MM.1S (cell line): ENCODE measurements at regions not wholly inside any gene's neighbourhood (a gene's known extent, or its start where the extent isn't known, plus 50 kb on each side); places are given as distances from the start of the nearest gene placed in this dataset.

Source experiments
- DNase-seq: peaks from one replicate; pipeline ENCODE4 v3.0.0-alpha.2; 2015
- H2AFZ ChIP-seq: fragments of 300-600 bp; sonication (generic); 2 replicates; pipeline ENCODE4 v1.6.0; 2016; ENCODE audit warnings: antibody characterized with exemption, low read length
- H3F3A ChIP-seq: fragments of 300-600 bp; sonication (generic); 2 replicates; pipeline ENCODE4 v1.6.1; 2016; ENCODE audit warnings: mild to moderate bottlenecking, antibody characterized with exemption, low read length, moderate library complexity, mixed read lengths; ENCODE audit not compliant: insufficient read depth
- H3K27ac ChIP-seq: fragments of 300-600 bp; sonication (generic); 2 replicates; pipeline ENCODE4 v1.5.1; 2016; ENCODE audit warnings: mild to moderate bottlenecking, low read length
- H3K27me3 ChIP-seq: fragments of 300-600 bp; sonication (generic); replicated peaks from 2 replicates; pipeline ENCODE4 v1.6.0; 2016; ENCODE audit warnings: low read length; ENCODE audit not compliant: insufficient read depth
- H3K36me3 ChIP-seq: fragments of 300-600 bp; sonication (generic); replicated peaks from 2 replicates; pipeline ENCODE4 v1.6.1; 2016; ENCODE audit warnings: mild to moderate bottlenecking, low read length, mixed read lengths; ENCODE audit not compliant: insufficient read depth
- H3K4me1 ChIP-seq: fragments of 300-600 bp; sonication (generic); 2 replicates; pipeline ENCODE4 v1.6.1; 2016; ENCODE audit warnings: low read length, mixed read lengths
- H3K4me2 ChIP-seq: fragments of 300-600 bp; sonication (generic); 2 replicates; pipeline ENCODE4 v1.6.0; 2016; ENCODE audit warnings: low read depth, low read length
- H3K4me3 ChIP-seq: fragments of 300-600 bp; sonication (generic); 2 replicates; pipeline ENCODE4 v1.5.1; 2016; ENCODE audit warnings: low read length, mixed read lengths
- H3K79me2 ChIP-seq: fragments of 300-600 bp; sonication (generic); 2 replicates; pipeline ENCODE4 v1.6.1; 2016; ENCODE audit warnings: mixed run types, low read length, mixed read lengths
- H3K9ac ChIP-seq: fragments of 300-600 bp; sonication (generic); 2 replicates; pipeline ENCODE4 v1.6.1; 2016; ENCODE audit warnings: low read length, mixed read lengths
- H3K9me2 ChIP-seq: fragments of 300-600 bp; sonication (generic); replicated peaks from 2 replicates; pipeline ENCODE4 v1.6.1; 2016; ENCODE audit warnings: mild to moderate bottlenecking, low read length, mixed read lengths; ENCODE audit not compliant: insufficient read depth
- H3K9me3 ChIP-seq: fragments of 300-600 bp; sonication (generic); replicated peaks from 2 replicates; pipeline ENCODE4 v1.6.1; 2016; ENCODE audit warnings: mild to moderate bottlenecking, low read length, mixed read lengths; ENCODE audit not compliant: insufficient read depth
- H4K20me1 ChIP-seq: fragments of 300-600 bp; sonication (generic); 2 replicates; pipeline ENCODE4 v1.6.1; 2016; ENCODE audit warnings: mild to moderate bottlenecking, low read length, moderate library complexity, mixed read lengths; ENCODE audit not compliant: insufficient read depth
- EZH2 ChIP-seq: fragments of 300-600 bp; sonication (generic); optimal IDR thresholded peaks from 2 replicates; pipeline ENCODE3; 2017; ENCODE audit warnings: low read depth, mild to moderate bottlenecking, antibody characterized with exemption, low read length, mixed read lengths
- EZH2phosphoT487 ChIP-seq: fragments of 300-600 bp; sonication (generic); IDR thresholded peaks from 2 replicates; pipeline ENCODE4 v1.6.1; 2018; ENCODE audit warnings: antibody characterized with exemption, low read length
- TF ChIP-seq, protein P1 (sequence below): fragments of 300-600 bp; sonication (generic); IDR thresholded peaks from 2 replicates; pipeline ENCODE4 v1.5.1; 2016; ENCODE audit warnings: antibody characterized with exemption, low read length, mixed read lengths

DNA sequence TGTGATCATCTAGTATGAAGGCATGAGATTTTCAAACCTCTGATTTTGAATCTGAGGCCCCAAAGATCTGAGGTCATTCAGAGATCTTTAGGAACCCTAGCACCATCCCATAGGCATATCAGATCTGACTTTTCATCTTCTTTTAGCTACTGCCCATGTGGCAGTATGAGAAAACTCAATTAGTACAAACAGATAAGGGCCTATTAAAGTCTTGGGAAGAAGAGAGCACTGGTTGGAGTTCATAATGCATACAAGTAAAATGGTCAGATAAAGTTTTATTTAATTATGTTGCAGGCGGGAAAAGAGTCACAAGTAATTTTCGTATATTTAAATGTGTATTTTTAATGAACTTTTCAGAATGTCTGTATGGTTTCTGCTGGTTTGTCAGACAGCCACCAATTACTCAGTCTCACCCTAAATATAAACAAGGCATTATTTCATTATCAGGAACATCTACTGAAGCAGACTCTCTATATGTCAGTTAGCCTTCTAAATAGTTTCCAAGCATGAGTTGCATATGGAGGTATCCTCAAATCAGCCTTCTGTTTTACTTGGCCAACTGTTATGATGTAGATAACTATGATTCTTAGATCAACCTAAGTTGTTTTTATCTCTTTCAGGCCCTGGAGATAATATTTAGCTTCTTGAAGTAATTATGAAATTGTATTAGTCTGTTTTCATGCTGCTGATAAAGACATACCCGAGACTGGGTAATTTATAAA, 340.3 kb upstream of the TBC1D5 start:
- TF ChIP-seq, protein P1, sequence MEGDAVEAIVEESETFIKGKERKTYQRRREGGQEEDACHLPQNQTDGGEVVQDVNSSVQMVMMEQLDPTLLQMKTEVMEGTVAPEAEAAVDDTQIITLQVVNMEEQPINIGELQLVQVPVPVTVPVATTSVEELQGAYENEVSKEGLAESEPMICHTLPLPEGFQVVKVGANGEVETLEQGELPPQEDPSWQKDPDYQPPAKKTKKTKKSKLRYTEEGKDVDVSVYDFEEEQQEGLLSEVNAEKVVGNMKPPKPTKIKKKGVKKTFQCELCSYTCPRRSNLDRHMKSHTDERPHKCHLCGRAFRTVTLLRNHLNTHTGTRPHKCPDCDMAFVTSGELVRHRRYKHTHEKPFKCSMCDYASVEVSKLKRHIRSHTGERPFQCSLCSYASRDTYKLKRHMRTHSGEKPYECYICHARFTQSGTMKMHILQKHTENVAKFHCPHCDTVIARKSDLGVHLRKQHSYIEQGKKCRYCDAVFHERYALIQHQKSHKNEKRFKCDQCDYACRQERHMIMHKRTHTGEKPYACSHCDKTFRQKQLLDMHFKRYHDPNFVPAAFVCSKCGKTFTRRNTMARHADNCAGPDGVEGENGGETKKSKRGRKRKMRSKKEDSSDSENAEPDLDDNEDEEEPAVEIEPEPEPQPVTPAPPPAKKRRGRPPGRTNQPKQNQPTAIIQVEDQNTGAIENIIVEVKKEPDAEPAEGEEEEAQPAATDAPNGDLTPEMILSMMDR = no peak
- no peak for TF ChIP-seq EZH2phosphoT487
- TF ChIP-seq EZH2 = no peak
- no peak overlapping the region for H3K4me2 ChIP-seq
- H3K9me2 ChIP-seq = no peaks in the 10 kb centered on the region
- H3K4me1 ChIP-seq = peaks cover 2% of the 10 kb centered on the region; the same call in 1 of the 2 replicates
- H3K4me3 ChIP-seq = no peak overlapping the region
- no peaks in the 10 kb centered on the region for H3K27me3 ChIP-seq
- no peaks in the 10 kb centered on the region for H4K20me1 ChIP-seq
- H3K79me2 ChIP-seq = no peaks in the 10 kb centered on the region
- H3K9ac ChIP-seq = no peak overlapping the region
- H3K9me3 ChIP-seq = no peaks in the 10 kb centered on the region
- no peaks in the 10 kb centered on the region for H3K36me3 ChIP-seq
- H2AFZ ChIP-seq = no peak overlapping the region
- no peak overlapping the region for H3K27ac ChIP-seq
- H3F3A ChIP-seq = peaks cover 2% of the 10 kb centered on the region; the same call in 1 of the 2 replicates
- no peak for DNase-seq

DNA sequence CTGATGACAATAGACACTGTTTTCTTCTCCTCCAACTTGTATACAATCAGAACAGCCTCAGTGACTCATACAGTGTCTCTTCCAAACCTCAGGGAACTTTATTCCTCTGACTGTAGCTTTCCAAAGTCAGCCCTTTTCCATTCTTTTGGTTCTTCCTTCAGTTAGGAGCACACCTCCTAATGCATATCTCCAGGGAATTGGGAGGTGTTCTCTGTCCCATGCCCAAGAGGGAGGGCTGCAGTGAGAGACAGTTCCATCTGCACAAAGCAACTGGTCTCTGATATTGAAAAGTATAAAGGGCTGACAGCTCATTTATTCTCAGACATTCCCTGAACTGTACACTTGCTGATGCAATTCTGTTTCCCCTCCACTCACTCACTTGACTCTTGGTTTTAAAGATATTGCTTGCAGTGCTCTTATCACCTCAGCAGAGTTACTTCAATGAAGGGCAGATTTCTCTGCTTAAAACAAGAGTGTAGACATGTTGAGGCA, 337.8 kb upstream of the TBC1D5 start:
- no peak overlapping the region for H2AFZ ChIP-seq
- H3K9ac ChIP-seq = no peak overlapping the region
- no peaks in the 10 kb centered on the region for H3K36me3 ChIP-seq
- no peaks in the 10 kb centered on the region for H3K9me2 ChIP-seq
- H3K4me2 ChIP-seq = no peak overlapping the region
- H3K27ac ChIP-seq = no peak overlapping the region
- H3K27me3 ChIP-seq = no peaks in the 10 kb centered on the region
- no peak for TF ChIP-seq EZH2
- TF ChIP-seq, protein P1 = no peak
- no peak for TF ChIP-seq EZH2phosphoT487
- no peaks in the 10 kb centered on the region for H3K79me2 ChIP-seq
- no peaks in the 10 kb centered on the region for H3F3A ChIP-seq
- H3K4me3 ChIP-seq = no peak overlapping the region
- DNase-seq = no peak
- H4K20me1 ChIP-seq = no peaks in the 10 kb centered on the region
- H3K9me3 ChIP-seq = no peaks in the 10 kb centered on the region
- H3K4me1 ChIP-seq = no peaks in the 10 kb centered on the region

DNA sequence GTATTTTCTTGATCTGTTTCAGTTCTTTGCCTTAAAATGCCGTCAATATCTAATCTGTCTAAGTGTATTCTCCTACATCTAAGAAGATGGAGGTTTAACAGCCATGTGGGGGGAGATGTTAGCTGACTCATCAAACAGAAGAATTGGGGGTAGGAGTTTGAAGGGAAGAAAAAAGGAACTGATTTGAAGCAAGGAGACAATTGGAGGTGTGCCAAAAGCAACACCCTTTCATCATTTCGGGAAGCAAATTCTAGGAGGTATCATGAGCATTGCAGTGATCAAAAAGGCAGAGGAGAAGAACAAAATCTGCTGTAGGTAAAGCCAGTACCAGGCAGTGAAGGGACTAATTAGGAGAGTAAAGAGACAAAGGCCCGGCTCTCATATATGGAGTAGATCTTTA, 337.3 kb upstream of the TBC1D5 start:
- TF ChIP-seq EZH2 (no peak), EZH2phosphoT487 (no peak)
- TF ChIP-seq, protein P1 = no peak
- no peaks in the 10 kb centered on the region for H4K20me1 ChIP-seq
- no peaks in the 10 kb centered on the region for H3K9me3 ChIP-seq
- H3K79me2 ChIP-seq = no peaks in the 10 kb centered on the region
- no peaks in the 10 kb centered on the region for H3K9me2 ChIP-seq
- no peak overlapping the region for H3K4me3 ChIP-seq
- H3K9ac ChIP-seq = no peak overlapping the region
- no peaks in the 10 kb centered on the region for H3K27me3 ChIP-seq
- H3K4me1 ChIP-seq = no peaks in the 10 kb centered on the region
- no peak overlapping the region for H3K4me2 ChIP-seq
- no peaks in the 10 kb centered on the region for H3K36me3 ChIP-seq
- H2AFZ ChIP-seq = no peak overlapping the region
- DNase-seq = no peak
- H3F3A ChIP-seq = no peaks in the 10 kb centered on the region
- H3K27ac ChIP-seq = no peak overlapping the region
